Glutamatergic neuron (in vitro differentiated cells): ENCODE measurements at regions not wholly inside any gene's neighbourhood (a gene's known extent, or its start where the extent isn't known, plus 50 kb on each side); places are given as distances from the start of the nearest gene placed in this dataset.

Experiments used
- DNase-seq: peaks from one replicate; pipeline ENCODE4 v3.0.0; 2022
- H3K27ac Mint-ChIP-seq: one replicate; pipeline ENCODE4 v1.8.0; 2020; ENCODE audit warnings: mild to moderate bottlenecking, mixed read lengths, inconsistent platforms; ENCODE audit not compliant: unreplicated experiment
- H3K27me3 Mint-ChIP-seq: one replicate; pipeline ENCODE4 v1.8.0; 2020; ENCODE audit warnings: mild to moderate bottlenecking, moderate library complexity, mixed read lengths, inconsistent platforms; ENCODE audit not compliant: unreplicated experiment
- H3K36me3 Mint-ChIP-seq: one replicate; pipeline ENCODE4 v1.8.0; 2020; ENCODE audit warnings: mild to moderate bottlenecking, mixed read lengths, inconsistent platforms; ENCODE audit not compliant: unreplicated experiment
- H3K4me1 Mint-ChIP-seq: one replicate; pipeline ENCODE4 v1.8.0; 2020; ENCODE audit warnings: mild to moderate bottlenecking, low read depth, mixed read lengths, inconsistent platforms; ENCODE audit not compliant: unreplicated experiment
- H3K4me3 Mint-ChIP-seq: one replicate; pipeline ENCODE4 v1.8.0; 2020; ENCODE audit warnings: mild to moderate bottlenecking, mixed read lengths, inconsistent platforms; ENCODE audit not compliant: unreplicated experiment
- H3K9me3 Mint-ChIP-seq: one replicate; pipeline ENCODE4 v1.8.0; 2020; ENCODE audit warnings: mild to moderate bottlenecking, moderate library complexity, mixed read lengths, inconsistent platforms; ENCODE audit not compliant: unreplicated experiment
- TF ChIP-seq, protein P1 (sequence below): fragments of 200-600 bp; sonication (generic); IDR thresholded peaks from one replicate; pipeline ENCODE4 v1.5.0; 2021; ENCODE audit not compliant: partially characterized antibody, unreplicated experiment

DNA sequence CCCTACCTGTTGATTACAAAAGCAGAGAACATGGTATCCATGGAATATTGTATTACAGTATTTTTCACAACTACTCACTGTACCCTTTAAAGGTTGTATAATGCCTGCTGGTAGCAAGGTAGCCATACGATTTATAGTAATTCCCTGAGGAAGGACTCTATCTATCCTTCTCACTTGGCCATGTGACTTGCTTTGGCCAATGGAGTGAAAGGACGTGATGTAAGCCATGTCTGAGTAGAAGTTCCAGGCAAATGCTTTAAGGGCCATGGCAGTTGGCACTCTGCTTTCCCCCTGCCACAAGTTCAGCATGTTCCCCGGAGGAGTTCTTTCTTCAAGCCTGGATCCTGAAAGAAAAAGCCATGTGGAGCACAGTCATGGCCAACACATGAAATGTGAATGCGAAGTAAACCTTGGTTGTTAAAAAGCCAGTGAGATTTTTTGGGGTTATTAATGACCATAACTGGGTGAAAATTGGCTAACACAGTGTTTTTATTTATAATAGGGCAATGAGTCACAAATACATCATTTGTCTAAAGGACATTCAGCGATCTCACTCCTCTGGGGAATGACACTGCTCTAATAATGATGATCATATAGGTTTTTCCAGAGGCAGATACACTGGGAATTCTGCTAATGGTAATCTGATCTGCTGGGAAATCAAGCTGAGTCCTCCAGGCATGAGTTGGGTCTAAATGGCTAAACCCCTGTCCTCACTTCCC, 67.4 kb upstream of the SLC38A2 start:
- no peak overlapping the region for H3K27ac Mint-ChIP-seq
- H3K36me3 Mint-ChIP-seq = no peaks in the 10 kb centered on the region
- DNase-seq = no peak
- H3K9me3 Mint-ChIP-seq = no peaks in the 10 kb centered on the region
- peaks cover 3% of the 10 kb centered on the region for H3K4me1 Mint-ChIP-seq
- H3K27me3 Mint-ChIP-seq = peaks cover 2% of the 10 kb centered on the region
- TF ChIP-seq, protein P1, sequence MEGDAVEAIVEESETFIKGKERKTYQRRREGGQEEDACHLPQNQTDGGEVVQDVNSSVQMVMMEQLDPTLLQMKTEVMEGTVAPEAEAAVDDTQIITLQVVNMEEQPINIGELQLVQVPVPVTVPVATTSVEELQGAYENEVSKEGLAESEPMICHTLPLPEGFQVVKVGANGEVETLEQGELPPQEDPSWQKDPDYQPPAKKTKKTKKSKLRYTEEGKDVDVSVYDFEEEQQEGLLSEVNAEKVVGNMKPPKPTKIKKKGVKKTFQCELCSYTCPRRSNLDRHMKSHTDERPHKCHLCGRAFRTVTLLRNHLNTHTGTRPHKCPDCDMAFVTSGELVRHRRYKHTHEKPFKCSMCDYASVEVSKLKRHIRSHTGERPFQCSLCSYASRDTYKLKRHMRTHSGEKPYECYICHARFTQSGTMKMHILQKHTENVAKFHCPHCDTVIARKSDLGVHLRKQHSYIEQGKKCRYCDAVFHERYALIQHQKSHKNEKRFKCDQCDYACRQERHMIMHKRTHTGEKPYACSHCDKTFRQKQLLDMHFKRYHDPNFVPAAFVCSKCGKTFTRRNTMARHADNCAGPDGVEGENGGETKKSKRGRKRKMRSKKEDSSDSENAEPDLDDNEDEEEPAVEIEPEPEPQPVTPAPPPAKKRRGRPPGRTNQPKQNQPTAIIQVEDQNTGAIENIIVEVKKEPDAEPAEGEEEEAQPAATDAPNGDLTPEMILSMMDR = no peak
- H3K4me3 Mint-ChIP-seq = no peak overlapping the region

GRCh38 chr12:46438719-46439319, 66.2 kb upstream of the SLC38A2 start:
- Mint-ChIP-seq H3K27me3 (peaks cover 2% of the 10 kb centered on the region), H3K4me3 (no peak overlapping the region), H3K4me1 (peaks cover 3% of the 10 kb centered on the region), H3K27ac (no peak overlapping the region), H3K9me3 (no peaks in the 10 kb centered on the region), H3K36me3 (no peaks in the 10 kb centered on the region)
- DNase-seq = no peak
- TF ChIP-seq, protein P1 = no peak

- no peak overlapping the region for H3K27ac Mint-ChIP-seq
- DNase-seq = no peak
- TF ChIP-seq, protein P1 = no peak
- no peak overlapping the region for H3K4me3 Mint-ChIP-seq
- peaks cover 3% of the 10 kb centered on the region for H3K4me1 Mint-ChIP-seq
- no peaks in the 10 kb centered on the region for H3K36me3 Mint-ChIP-seq
- peaks cover 2% of the 10 kb centered on the region for H3K27me3 Mint-ChIP-seq
- no peaks in the 10 kb centered on the region for H3K9me3 Mint-ChIP-seq
These were observed 65.7 kb upstream of the SLC38A2 start for GRCh38 chr12:46438256-46438655.

- Mint-ChIP-seq H3K4me1 (peaks cover 2% of the 10 kb centered on the region), H3K36me3 (no peaks in the 10 kb centered on the region), H3K27me3 (peaks cover 2% of the 10 kb centered on the region), H3K4me3 (no peak overlapping the region), H3K9me3 (no peaks in the 10 kb centered on the region), H3K27ac (no peak overlapping the region)
- TF ChIP-seq, protein P1 = no peak
- no peak for DNase-seq
These were observed 64.9 kb upstream of the SLC38A2 start for GRCh38 chr12:46437469-46437868.

DNA sequence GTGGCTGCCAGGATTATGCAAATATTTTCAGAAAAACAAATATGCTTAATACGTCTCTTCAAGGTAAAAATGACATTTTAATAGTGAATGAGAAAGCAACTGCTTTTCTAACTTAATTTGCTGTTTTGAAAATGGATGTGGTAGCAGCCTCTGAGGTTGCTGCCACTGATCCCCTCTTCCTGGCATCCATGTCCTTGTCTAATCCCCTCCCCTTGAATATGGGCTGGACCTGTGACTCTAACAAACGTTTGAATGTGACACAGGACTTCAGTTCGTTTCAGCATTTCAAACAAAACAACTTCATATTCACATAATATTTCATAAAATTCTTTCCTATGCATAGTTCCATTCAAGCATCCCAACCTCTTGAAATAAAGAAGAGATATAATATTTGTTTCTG, 64.2 kb upstream of the SLC38A2 start:
- Mint-ChIP-seq H3K36me3 (no peaks in the 10 kb centered on the region), H3K9me3 (no peaks in the 10 kb centered on the region), H3K27ac (no peak overlapping the region), H3K27me3 (peaks cover 2% of the 10 kb centered on the region), H3K4me3 (no peak overlapping the region), H3K4me1 (no peaks in the 10 kb centered on the region)
- TF ChIP-seq, protein P1 = no peak
- DNase-seq = no peak
